ENCODE measurements at regions not wholly inside any gene's neighbourhood (a gene's known extent, or its start where the extent isn't known, plus 50 kb on each side); places are given as distances from the start of the nearest gene placed in this dataset.

- H3K27me3 Mint-ChIP-seq (ENCODE audit: insufficient read depth, unreplicated experiment) = no peaks in the 10 kb centered on the region
- TF ChIP-seq CTCF (IDR thresholded peaks at IDR 0.05; ENCODE audit: unreplicated experiment) = no peak
- CTCF ChIA-PET = interaction anchor here (1.2 kb wide), 1 partner anchor 15 kb away, joined by 3 read pairs; no protein-coding TSS in a partner anchor
- BruUV-seq (replicated peaks) = no TSS peak
- H3K4me3 Mint-ChIP-seq (ENCODE audit: unreplicated experiment) = no peak overlapping the region
- intact Hi-C loops (cut with micrococcal nuclease) = no loop called here
- peaks cover 9% of the 10 kb centered on the region for H3K4me1 Mint-ChIP-seq (ENCODE audit: insufficient read depth, unreplicated experiment)
- H3K9me3 Mint-ChIP-seq (ENCODE audit: unreplicated experiment) = no peaks in the 10 kb centered on the region
- no peaks in the 10 kb centered on the region for H3K36me3 Mint-ChIP-seq (ENCODE audit: insufficient read depth, unreplicated experiment)
- POLR2A ChIA-PET = no interaction called here
- no peak for DNase-seq (ENCODE audit: unreplicated experiment)
- H3K27ac Mint-ChIP-seq (ENCODE audit: low read depth, unreplicated experiment) = no peak overlapping the region
Measured at GRCh38 chr2:57920342-57920939, 126.2 kb upstream of the VRK2 start.

- no TSS peak for BruUV-seq (replicated peaks)
- no peaks in the 10 kb centered on the region for H3K4me1 Mint-ChIP-seq (ENCODE audit: insufficient read depth, unreplicated experiment)
- TF ChIP-seq CTCF (IDR thresholded peaks at IDR 0.05; ENCODE audit: unreplicated experiment) = no peak
- no peak for DNase-seq (ENCODE audit: unreplicated experiment)
- H3K4me3 Mint-ChIP-seq (ENCODE audit: unreplicated experiment) = no peak overlapping the region
- H3K27ac Mint-ChIP-seq (ENCODE audit: low read depth, unreplicated experiment) = no peak overlapping the region
- ChIA-PET POLR2A (no interaction called here), CTCF (interaction anchor here (0.6 kb wide), 1 partner anchor 1794 kb away, joined by 3 read pairs; no protein-coding TSS in a partner anchor)
- H3K9me3 Mint-ChIP-seq (ENCODE audit: unreplicated experiment) = peaks cover 23% of the 10 kb centered on the region
- no peaks in the 10 kb centered on the region for H3K27me3 Mint-ChIP-seq (ENCODE audit: insufficient read depth, unreplicated experiment)
- intact Hi-C loops (cut with micrococcal nuclease) = no loop called here
- H3K36me3 Mint-ChIP-seq (ENCODE audit: insufficient read depth, unreplicated experiment) = no peaks in the 10 kb centered on the region
Measured at GRCh38 chr2:57934659-57935058, 111.9 kb upstream of the VRK2 start.

- no peaks in the 10 kb centered on the region for H3K4me1 Mint-ChIP-seq (ENCODE audit: insufficient read depth, unreplicated experiment)
- H3K27me3 Mint-ChIP-seq (ENCODE audit: insufficient read depth, unreplicated experiment) = no peaks in the 10 kb centered on the region
- DNase-seq (ENCODE audit: unreplicated experiment) = peak; percentile 30
- intact Hi-C loops (cut with micrococcal nuclease) = no loop called here
- ChIA-PET CTCF (no interaction called here), POLR2A (no interaction called here)
- no peak overlapping the region for H3K4me3 Mint-ChIP-seq (ENCODE audit: unreplicated experiment)
- TF ChIP-seq CTCF (IDR thresholded peaks at IDR 0.05; ENCODE audit: unreplicated experiment) = no peak
- no peak overlapping the region for H3K27ac Mint-ChIP-seq (ENCODE audit: low read depth, unreplicated experiment)
- H3K36me3 Mint-ChIP-seq (ENCODE audit: insufficient read depth, unreplicated experiment) = no peaks in the 10 kb centered on the region
- no TSS peak for BruUV-seq (replicated peaks)
- peaks cover 23% of the 10 kb centered on the region for H3K9me3 Mint-ChIP-seq (ENCODE audit: unreplicated experiment)
Measured at GRCh38 chr2:57936216-57936615, 110.4 kb upstream of the VRK2 start.

GRCh38 chr2:57937456-57937855 is 109.2 kb upstream of the VRK2 start:
- no peaks in the 10 kb centered on the region for H3K36me3 Mint-ChIP-seq (ENCODE audit: insufficient read depth, unreplicated experiment)
- intact Hi-C loops (cut with micrococcal nuclease) = no loop called here

More at GRCh38 chr2:57937456-57937855, 109.2 kb upstream of the VRK2 start:
- no peak overlapping the region for H3K4me3 Mint-ChIP-seq (ENCODE audit: unreplicated experiment)
- peaks cover 20% of the 10 kb centered on the region for H3K9me3 Mint-ChIP-seq (ENCODE audit: unreplicated experiment)
- no TSS peak for BruUV-seq (replicated peaks)
- POLR2A ChIA-PET = interaction anchor here (0.6 kb wide), 1 partner anchor 85 kb away, joined by 3 read pairs; no protein-coding TSS in a partner anchor
- CTCF ChIA-PET = interaction anchor here (0.7 kb wide), 1 partner anchor 11 kb away, joined by 3 read pairs; no protein-coding TSS in a partner anchor
- no peak for DNase-seq (ENCODE audit: unreplicated experiment)
- no peaks in the 10 kb centered on the region for H3K27me3 Mint-ChIP-seq (ENCODE audit: insufficient read depth, unreplicated experiment)
- H3K27ac Mint-ChIP-seq (ENCODE audit: low read depth, unreplicated experiment) = no peak overlapping the region
- H3K4me1 Mint-ChIP-seq (ENCODE audit: insufficient read depth, unreplicated experiment) = no peaks in the 10 kb centered on the region
- TF ChIP-seq CTCF (IDR thresholded peaks at IDR 0.05; ENCODE audit: unreplicated experiment) = no peak
